Activated CD4-positive, alpha-beta memory T cell treated with anti-CD3 and anti-CD28 coated beads for 36 hours (primary cell): ENCODE measurements at regions not wholly inside any gene's neighbourhood (a gene's known extent, or its start where the extent isn't known, plus 50 kb on each side); places are given as distances from the start of the nearest gene placed in this dataset.

Experiments
- CTCF ChIA-PET: fragments of 350-600 bp; sonication (Branson Sonifier 250); formaldehyde crosslinking; loops from one replicate; lab custom pipeline; 2021; ENCODE audit warnings: antibody characterized with exemption, inconsistent platforms; lab: Charles Lee
- POLR2A ChIA-PET: fragments of 350-600 bp; sonication (Branson Sonifier 250); formaldehyde crosslinking; loops from one replicate; lab custom pipeline; 2021; ENCODE audit warnings: antibody characterized with exemption; lab: Charles Lee
- DNase-seq: peaks from one replicate; pipeline ENCODE4 v3.0.0-alpha.2; 2020
- H3K27ac Mint-ChIP-seq: one replicate; pipeline ENCODE4 v1.8.0; 2021; ENCODE audit warnings: mixed read lengths
- H3K27me3 Mint-ChIP-seq: one replicate; pipeline ENCODE4 v1.8.0; 2021; ENCODE audit warnings: mixed read lengths
- H3K36me3 Mint-ChIP-seq: one replicate; pipeline ENCODE4 v1.8.0; 2021; ENCODE audit warnings: mixed read lengths
- H3K4me1 Mint-ChIP-seq: one replicate; pipeline ENCODE4 v1.8.0; 2021; ENCODE audit warnings: low read depth, mixed read lengths
- H3K4me3 Mint-ChIP-seq: one replicate; pipeline ENCODE4 v1.8.0; 2021; ENCODE audit warnings: mild to moderate bottlenecking, mixed read lengths
- H3K9me3 Mint-ChIP-seq: one replicate; pipeline ENCODE4 v1.8.0; 2021; ENCODE audit warnings: mixed read lengths
- intact Hi-C: fragments of 100-400 bp; cut with micrococcal nuclease; formaldehyde crosslinking; loops from one replicate; pipeline ENCODE4 v1.15.1; 2023

GRCh38 chr3:125645616-125646015 is 50.3 kb upstream of the OSBPL11 start:
- no peaks in the 10 kb centered on the region for H3K4me1 Mint-ChIP-seq
- H3K4me3 Mint-ChIP-seq, result no peak overlapping the region
- H3K9me3 Mint-ChIP-seq, result no peaks in the 10 kb centered on the region
- ChIA-PET CTCF (no interaction called here), POLR2A (no interaction called here)
- H3K27ac Mint-ChIP-seq, result no peak overlapping the region
- H3K36me3 Mint-ChIP-seq, result no peaks in the 10 kb centered on the region
- intact Hi-C loops, result no loop called here
- H3K27me3 Mint-ChIP-seq, result no peaks in the 10 kb centered on the region
- DNase-seq, result no peak

GRCh38 chr3:125646581-125646980 is 51.3 kb upstream of the OSBPL11 start:
- ChIA-PET POLR2A (no interaction called here), CTCF (no interaction called here)
- H3K36me3 Mint-ChIP-seq, result no peaks in the 10 kb centered on the region
- H3K4me1 Mint-ChIP-seq, result no peaks in the 10 kb centered on the region
- no peaks in the 10 kb centered on the region for H3K9me3 Mint-ChIP-seq
- H3K4me3 Mint-ChIP-seq, result no peak overlapping the region
- no peak overlapping the region for H3K27ac Mint-ChIP-seq
- intact Hi-C loops, result no loop called here
- H3K27me3 Mint-ChIP-seq, result no peaks in the 10 kb centered on the region
- DNase-seq, result no peak

GRCh38 chr3:125647318-125648014 is 52.2 kb upstream of the OSBPL11 start:
- H3K27me3 Mint-ChIP-seq, result no peaks in the 10 kb centered on the region
- H3K9me3 Mint-ChIP-seq, result no peaks in the 10 kb centered on the region
- no peak for DNase-seq
- ChIA-PET CTCF (no interaction called here), POLR2A (no interaction called here)
- no peaks in the 10 kb centered on the region for H3K36me3 Mint-ChIP-seq
- no peaks in the 10 kb centered on the region for H3K4me1 Mint-ChIP-seq
- H3K4me3 Mint-ChIP-seq, result no peak overlapping the region
- H3K27ac Mint-ChIP-seq, result no peak overlapping the region
- intact Hi-C loops, result no loop called here

GRCh38 chr3:125651244-125651643 is 55.9 kb upstream of the OSBPL11 start:
- ChIA-PET POLR2A (no interaction called here), CTCF (no interaction called here)
- intact Hi-C loops, result no loop called here
- H3K27ac Mint-ChIP-seq, result no peak overlapping the region
- no peaks in the 10 kb centered on the region for H3K4me1 Mint-ChIP-seq
- no peaks in the 10 kb centered on the region for H3K36me3 Mint-ChIP-seq
- DNase-seq, result no peak
- no peaks in the 10 kb centered on the region for H3K9me3 Mint-ChIP-seq
- H3K27me3 Mint-ChIP-seq, result no peaks in the 10 kb centered on the region
- H3K4me3 Mint-ChIP-seq, result no peak overlapping the region

GRCh38 chr3:125652349-125652748 is 57.1 kb upstream of the OSBPL11 start:
- Mint-ChIP-seq H3K36me3 (no peaks in the 10 kb centered on the region), H3K27ac (no peak overlapping the region), H3K4me3 (no peak overlapping the region), H3K9me3 (no peaks in the 10 kb centered on the region), H3K27me3 (no peaks in the 10 kb centered on the region), H3K4me1 (no peaks in the 10 kb centered on the region)
- CTCF ChIA-PET, result no interaction called here
- DNase-seq, result no peak
- intact Hi-C loops, result no loop called here
- POLR2A ChIA-PET, result no interaction called here

- no peak for DNase-seq
- H3K4me3 Mint-ChIP-seq, result no peak overlapping the region
- CTCF ChIA-PET, result no interaction called here
- no peaks in the 10 kb centered on the region for H3K27me3 Mint-ChIP-seq
- intact Hi-C loops, result no loop called here
- no peak overlapping the region for H3K27ac Mint-ChIP-seq
- no peaks in the 10 kb centered on the region for H3K9me3 Mint-ChIP-seq
- POLR2A ChIA-PET, result no interaction called here
- no peaks in the 10 kb centered on the region for H3K4me1 Mint-ChIP-seq
- no peaks in the 10 kb centered on the region for H3K36me3 Mint-ChIP-seq
Measured at GRCh38 chr3:125654526-125654925, 59.2 kb upstream of the OSBPL11 start.

GRCh38 chr3:125662675-125663074 is 67.4 kb upstream of the OSBPL11 start:
- ChIA-PET POLR2A (no interaction called here), CTCF (no interaction called here)
- Mint-ChIP-seq H3K36me3 (no peaks in the 10 kb centered on the region), H3K4me3 (no peak overlapping the region), H3K4me1 (no peaks in the 10 kb centered on the region), H3K27me3 (no peaks in the 10 kb centered on the region), H3K9me3 (no peaks in the 10 kb centered on the region), H3K27ac (no peak overlapping the region)
- intact Hi-C loops, result no loop called here
- no peak for DNase-seq

- POLR2A ChIA-PET, result no interaction called here
- H3K27me3 Mint-ChIP-seq, result no peaks in the 10 kb centered on the region
- no peaks in the 10 kb centered on the region for H3K36me3 Mint-ChIP-seq
- no peaks in the 10 kb centered on the region for H3K9me3 Mint-ChIP-seq
- CTCF ChIA-PET, result no interaction called here
- intact Hi-C loops, result no loop called here
- H3K4me3 Mint-ChIP-seq, result no peak overlapping the region
- no peak for DNase-seq
- no peaks in the 10 kb centered on the region for H3K4me1 Mint-ChIP-seq
- no peak overlapping the region for H3K27ac Mint-ChIP-seq
Measured at GRCh38 chr3:125670352-125670751, 75.1 kb upstream of the OSBPL11 start.

GRCh38 chr3:125670945-125671344 is 75.6 kb upstream of the OSBPL11 start:
- Mint-ChIP-seq H3K27ac (no peak overlapping the region), H3K4me1 (no peaks in the 10 kb centered on the region), H3K4me3 (no peak overlapping the region), H3K27me3 (no peaks in the 10 kb centered on the region), H3K36me3 (no peaks in the 10 kb centered on the region), H3K9me3 (no peaks in the 10 kb centered on the region)
- POLR2A ChIA-PET, result no interaction called here
- CTCF ChIA-PET, result no interaction called here
- DNase-seq, result no peak
- intact Hi-C loops, result no loop called here

- Mint-ChIP-seq H3K4me1 (no peaks in the 10 kb centered on the region), H3K27me3 (no peaks in the 10 kb centered on the region), H3K36me3 (no peaks in the 10 kb centered on the region), H3K9me3 (no peaks in the 10 kb centered on the region), H3K4me3 (no peak overlapping the region), H3K27ac (no peak overlapping the region)
- no peak for DNase-seq
- POLR2A ChIA-PET, result no interaction called here
- CTCF ChIA-PET, result no interaction called here
- intact Hi-C loops, result no loop called here
Measured at GRCh38 chr3:125671461-125672243, 76.4 kb upstream of the OSBPL11 start.

GRCh38 chr3:125675791-125676190 is 80.5 kb upstream of the OSBPL11 start:
- ChIA-PET CTCF (no interaction called here), POLR2A (no interaction called here)
- H3K4me3 Mint-ChIP-seq, result no peak overlapping the region
- H3K4me1 Mint-ChIP-seq, result no peaks in the 10 kb centered on the region
- intact Hi-C loops, result no loop called here
- no peaks in the 10 kb centered on the region for H3K36me3 Mint-ChIP-seq
- no peak for DNase-seq
- no peak overlapping the region for H3K27ac Mint-ChIP-seq
- no peaks in the 10 kb centered on the region for H3K9me3 Mint-ChIP-seq
- H3K27me3 Mint-ChIP-seq, result no peaks in the 10 kb centered on the region

GRCh38 chr3:125679258-125679657 is 84.0 kb upstream of the OSBPL11 start:
- intact Hi-C loops, result no loop called here
- Mint-ChIP-seq H3K4me3 (no peak overlapping the region), H3K27ac (no peak overlapping the region), H3K27me3 (peaks cover 3% of the 10 kb centered on the region), H3K9me3 (no peaks in the 10 kb centered on the region), H3K36me3 (no peaks in the 10 kb centered on the region), H3K4me1 (no peaks in the 10 kb centered on the region)
- CTCF ChIA-PET, result no interaction called here
- POLR2A ChIA-PET, result no interaction called here
- DNase-seq, result no peak

GRCh38 chr3:125681146-125681545 is 85.8 kb upstream of the OSBPL11 start:
- ChIA-PET POLR2A (no interaction called here), CTCF (no interaction called here)
- H3K36me3 Mint-ChIP-seq, result no peaks in the 10 kb centered on the region
- H3K9me3 Mint-ChIP-seq, result no peaks in the 10 kb centered on the region
- no peak for DNase-seq
- H3K4me3 Mint-ChIP-seq, result no peak overlapping the region
- no peak overlapping the region for H3K27ac Mint-ChIP-seq
- H3K4me1 Mint-ChIP-seq, result no peaks in the 10 kb centered on the region
- intact Hi-C loops, result no loop called here
- H3K27me3 Mint-ChIP-seq, result peaks cover 9% of the 10 kb centered on the region
